Osteocyte (in vitro differentiated cells): ENCODE measurements at regions not wholly inside any gene's neighbourhood (a gene's known extent, or its start where the extent isn't known, plus 50 kb on each side); places are given as distances from the start of the nearest gene placed in this dataset.

Experiments used
- DNase-seq: peaks from one replicate; pipeline ENCODE4 v3.0.0; 2021; ENCODE audit warnings: mixed read lengths; ENCODE audit not compliant: unreplicated experiment; ENCODE audit errors: extremely low spot score
- H3K27ac Mint-ChIP-seq: one replicate; pipeline ENCODE4 v1.8.0; 2021; ENCODE audit warnings: mild to moderate bottlenecking, mixed read lengths; ENCODE audit not compliant: unreplicated experiment
- H3K27me3 Mint-ChIP-seq: one replicate; pipeline ENCODE4 v1.8.0; 2021; ENCODE audit warnings: mixed read lengths; ENCODE audit not compliant: unreplicated experiment
- H3K36me3 Mint-ChIP-seq: one replicate; pipeline ENCODE4 v1.8.0; 2021; ENCODE audit warnings: mixed read lengths; ENCODE audit not compliant: unreplicated experiment
- H3K4me1 Mint-ChIP-seq: one replicate; pipeline ENCODE4 v1.8.0; 2021; ENCODE audit warnings: mixed read lengths; ENCODE audit not compliant: unreplicated experiment
- H3K4me3 Mint-ChIP-seq: one replicate; pipeline ENCODE4 v1.8.0; 2021; ENCODE audit warnings: mild to moderate bottlenecking, moderate library complexity, mixed read lengths; ENCODE audit not compliant: unreplicated experiment
- H3K9me3 Mint-ChIP-seq: one replicate; pipeline ENCODE4 v1.8.0; 2021; ENCODE audit warnings: mixed read lengths; ENCODE audit not compliant: unreplicated experiment
- CTCF ChIP-seq: fragments of 200-600 bp; sonication (generic); IDR thresholded peaks from 2 replicates; pipeline ENCODE4 v1.5.0; 2021; ENCODE audit warnings: antibody characterized with exemption, mild to moderate bottlenecking, moderate library complexity

- H3K36me3 Mint-ChIP-seq, result no peaks in the 10 kb centered on the region
- no peak overlapping the region for H3K4me3 Mint-ChIP-seq
- no peak for DNase-seq
- no peaks in the 10 kb centered on the region for H3K9me3 Mint-ChIP-seq
- H3K27ac Mint-ChIP-seq, result no peak overlapping the region
- no peaks in the 10 kb centered on the region for H3K4me1 Mint-ChIP-seq
- no peaks in the 10 kb centered on the region for H3K27me3 Mint-ChIP-seq
- TF ChIP-seq CTCF, result no peak
Observed at GRCh38 chr1:189007824-189008223, 1469.8 kb downstream of the BRINP3 start.

- no peak for DNase-seq
- no peak for TF ChIP-seq CTCF
- H3K27me3 Mint-ChIP-seq, result no peaks in the 10 kb centered on the region
- H3K4me3 Mint-ChIP-seq, result no peak overlapping the region
- no peak overlapping the region for H3K27ac Mint-ChIP-seq
- H3K9me3 Mint-ChIP-seq, result peaks cover 15% of the 10 kb centered on the region
- peaks cover 3% of the 10 kb centered on the region for H3K4me1 Mint-ChIP-seq
- H3K36me3 Mint-ChIP-seq, result no peaks in the 10 kb centered on the region
Observed at GRCh38 chr1:189021577-189021976, 1456.1 kb downstream of the BRINP3 start.

- Mint-ChIP-seq H3K4me3 (no peak overlapping the region), H3K27me3 (no peaks in the 10 kb centered on the region), H3K4me1 (peaks cover 3% of the 10 kb centered on the region), H3K36me3 (no peaks in the 10 kb centered on the region), H3K9me3 (peaks cover 11% of the 10 kb centered on the region), H3K27ac (no peak overlapping the region)
- no peak for DNase-seq
- TF ChIP-seq CTCF, result no peak
Observed at GRCh38 chr1:189022015-189022414, 1455.6 kb downstream of the BRINP3 start.

- no peak overlapping the region for H3K4me3 Mint-ChIP-seq
- no peak for DNase-seq
- H3K4me1 Mint-ChIP-seq, result peaks cover 3% of the 10 kb centered on the region
- H3K9me3 Mint-ChIP-seq, result peaks cover 5% of the 10 kb centered on the region
- TF ChIP-seq CTCF, result no peak
- H3K27ac Mint-ChIP-seq, result no peak overlapping the region
- no peaks in the 10 kb centered on the region for H3K27me3 Mint-ChIP-seq
- H3K36me3 Mint-ChIP-seq, result no peaks in the 10 kb centered on the region
Observed at GRCh38 chr1:189027512-189027911, 1450.2 kb downstream of the BRINP3 start.

GRCh38 chr1:189033169-189033568 lies 1444.5 kb downstream of the BRINP3 start:
- peaks cover 19% of the 10 kb centered on the region for H3K4me1 Mint-ChIP-seq
- no peaks in the 10 kb centered on the region for H3K27me3 Mint-ChIP-seq
- no peaks in the 10 kb centered on the region for H3K9me3 Mint-ChIP-seq
- no peaks in the 10 kb centered on the region for H3K36me3 Mint-ChIP-seq
- H3K4me3 Mint-ChIP-seq, result no peak overlapping the region
- no peak for TF ChIP-seq CTCF
- no peak for DNase-seq
- no peak overlapping the region for H3K27ac Mint-ChIP-seq
